ENCODE measurements at regions not wholly inside any gene's neighbourhood (a gene's known extent, or its start where the extent isn't known, plus 50 kb on each side); places are given as distances from the start of the nearest gene placed in this dataset.

GRCh38 chr5:57825031-57825686 is 342.5 kb upstream of the ACTBL2 start:
- DNase-seq, result no peak

GRCh38 chr5:57824623-57825022 is 342.0 kb upstream of the ACTBL2 start:
- no peak for DNase-seq

- no peak for DNase-seq
Observed at GRCh38 chr5:57824047-57824446, 341.4 kb upstream of the ACTBL2 start.

- no peak for DNase-seq
Observed at GRCh38 chr5:57822651-57823050, 340.0 kb upstream of the ACTBL2 start.

GRCh38 chr5:57818397-57818796 is 335.8 kb upstream of the ACTBL2 start:
- DNase-seq, result no peak

GRCh38 chr5:57817924-57818323 is 335.3 kb upstream of the ACTBL2 start:
- DNase-seq, result no peak

GRCh38 chr5:57817001-57817453 is 334.4 kb upstream of the ACTBL2 start:
- no peak for DNase-seq

GRCh38 chr5:57816108-57816507 is 333.5 kb upstream of the ACTBL2 start:
- DNase-seq, result no peak

- DNase-seq, result no peak
Observed at GRCh38 chr5:57805732-57806131, 323.1 kb upstream of the ACTBL2 start.

GRCh38 chr5:57805170-57805569 is 322.6 kb upstream of the ACTBL2 start:
- DNase-seq, result no peak

GRCh38 chr5:57804505-57804904 is 321.9 kb upstream of the ACTBL2 start:
- DNase-seq, result no peak

GRCh38 chr5:57804007-57804444 is 321.4 kb upstream of the ACTBL2 start:
- DNase-seq, result no peak

- DNase-seq, result no peak
Observed at GRCh38 chr5:57802131-57802530, 319.5 kb upstream of the ACTBL2 start.

- DNase-seq, result no peak
Observed at GRCh38 chr5:57795203-57795602, 312.6 kb upstream of the ACTBL2 start.

GRCh38 chr5:57791875-57792274 is 309.3 kb upstream of the ACTBL2 start:
- DNase-seq, result no peak

- DNase-seq, result no peak
Observed at GRCh38 chr5:57785946-57786345, 303.3 kb upstream of the ACTBL2 start.

- DNase-seq, result no peak
Observed at GRCh38 chr5:57784121-57784520, 301.5 kb upstream of the ACTBL2 start.

GRCh38 chr5:57783693-57784092 is 301.1 kb upstream of the ACTBL2 start:
- DNase-seq, result no peak

- DNase-seq, result no peak
Observed at GRCh38 chr5:57780961-57781325, 298.3 kb upstream of the ACTBL2 start.

- DNase-seq, result no peak
Observed at GRCh38 chr5:57780306-57780960, 297.8 kb upstream of the ACTBL2 start.

GRCh38 chr5:57779383-57780223 is 297.0 kb upstream of the ACTBL2 start:
- DNase-seq, result no peak

GRCh38 chr5:57778501-57779091 is 296.0 kb upstream of the ACTBL2 start:
- no peak for DNase-seq

- no peak for DNase-seq
Observed at GRCh38 chr5:57777174-57777581, 294.6 kb upstream of the ACTBL2 start.
